ENCODE measurements at regions not wholly inside any gene's neighbourhood (a gene's known extent, or its start where the extent isn't known, plus 50 kb on each side); places are given as distances from the start of the nearest gene placed in this dataset.
"Not testable (repeated sequence)": the region's sequence is repeated elsewhere in the genome, so short reads cannot be mapped to it uniquely, and the experiment has no call there.

GRCh38 chr16:85532147-85532546, 81.0 kb upstream of the GSE1 start:
- no peak for TF ChIP-seq CTCF (IDR thresholded peaks at IDR 0.05; ENCODE audit: borderline replicate concordance, insufficient read depth, low read depth, low read length)
- no peak overlapping the region for H3K4me3 ChIP-seq (ENCODE audit: low read depth, low read length)

- not testable (repeated sequence) for H3K4me3 ChIP-seq (ENCODE audit: low read depth, low read length)
These were observed 79.5 kb upstream of the GSE1 start for GRCh38 chr16:85533593-85533992.

- no peak for TF ChIP-seq CTCF (IDR thresholded peaks at IDR 0.05; ENCODE audit: borderline replicate concordance, insufficient read depth, low read depth, low read length)
- no peak overlapping the region for H3K4me3 ChIP-seq (ENCODE audit: low read depth, low read length)
These were observed 78.4 kb upstream of the GSE1 start for GRCh38 chr16:85534536-85535351.

- no peak for TF ChIP-seq CTCF (IDR thresholded peaks at IDR 0.05; ENCODE audit: borderline replicate concordance, insufficient read depth, low read depth, low read length)
- H3K4me3 ChIP-seq (ENCODE audit: low read depth, low read length): no peak overlapping the region
These were observed 77.6 kb upstream of the GSE1 start for GRCh38 chr16:85535352-85536072.

- no peak for TF ChIP-seq CTCF (IDR thresholded peaks at IDR 0.05; ENCODE audit: borderline replicate concordance, insufficient read depth, low read depth, low read length)
These were observed 77.1 kb upstream of the GSE1 start for GRCh38 chr16:85536073-85536410.

GRCh38 chr16:85536411-85537330, 76.5 kb upstream of the GSE1 start:
- TF ChIP-seq CTCF (IDR thresholded peaks at IDR 0.05; ENCODE audit: borderline replicate concordance, insufficient read depth, low read depth, low read length): no peak
- no peak overlapping the region for H3K4me3 ChIP-seq (ENCODE audit: low read depth, low read length)

More at GRCh38 chr16:85536073-85536410, 77.1 kb upstream of the GSE1 start:
- no peak overlapping the region for H3K4me3 ChIP-seq (ENCODE audit: low read depth, low read length)

- no peak for TF ChIP-seq CTCF (IDR thresholded peaks at IDR 0.05; ENCODE audit: borderline replicate concordance, insufficient read depth, low read depth, low read length)
- H3K4me3 ChIP-seq (ENCODE audit: low read depth, low read length): no peak overlapping the region
These were observed 75.8 kb upstream of the GSE1 start for GRCh38 chr16:85537331-85537788.

All from GM12875 (cell line).